Fibroblast of villous mesenchyme (primary cell): ENCODE measurements at regions not wholly inside any gene's neighbourhood (a gene's known extent, or its start where the extent isn't known, plus 50 kb on each side); places are given as distances from the start of the nearest gene placed in this dataset.

ENCODE experiments used
- DNase-seq: peaks from one replicate; pipeline ENCODE4 v3.0.0-alpha.2; 2010; ENCODE audit warnings: low read depth
- H3K4me3 ChIP-seq: 2 replicates; pipeline ENCODE4 v1.5.1; 2011; ENCODE audit warnings: low read depth, mild to moderate bottlenecking, low read length
- TF ChIP-seq, protein P1 (sequence below): IDR thresholded peaks from 2 replicates; pipeline ENCODE4 v1.5.1; 2012; ENCODE audit warnings: low read depth, mild to moderate bottlenecking, low read length; ENCODE audit not compliant: insufficient read depth

- no peak overlapping the region for H3K4me3 ChIP-seq
- no peak for DNase-seq
- TF ChIP-seq, protein P1, sequence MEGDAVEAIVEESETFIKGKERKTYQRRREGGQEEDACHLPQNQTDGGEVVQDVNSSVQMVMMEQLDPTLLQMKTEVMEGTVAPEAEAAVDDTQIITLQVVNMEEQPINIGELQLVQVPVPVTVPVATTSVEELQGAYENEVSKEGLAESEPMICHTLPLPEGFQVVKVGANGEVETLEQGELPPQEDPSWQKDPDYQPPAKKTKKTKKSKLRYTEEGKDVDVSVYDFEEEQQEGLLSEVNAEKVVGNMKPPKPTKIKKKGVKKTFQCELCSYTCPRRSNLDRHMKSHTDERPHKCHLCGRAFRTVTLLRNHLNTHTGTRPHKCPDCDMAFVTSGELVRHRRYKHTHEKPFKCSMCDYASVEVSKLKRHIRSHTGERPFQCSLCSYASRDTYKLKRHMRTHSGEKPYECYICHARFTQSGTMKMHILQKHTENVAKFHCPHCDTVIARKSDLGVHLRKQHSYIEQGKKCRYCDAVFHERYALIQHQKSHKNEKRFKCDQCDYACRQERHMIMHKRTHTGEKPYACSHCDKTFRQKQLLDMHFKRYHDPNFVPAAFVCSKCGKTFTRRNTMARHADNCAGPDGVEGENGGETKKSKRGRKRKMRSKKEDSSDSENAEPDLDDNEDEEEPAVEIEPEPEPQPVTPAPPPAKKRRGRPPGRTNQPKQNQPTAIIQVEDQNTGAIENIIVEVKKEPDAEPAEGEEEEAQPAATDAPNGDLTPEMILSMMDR, result no peak
Measured at GRCh38 chr22:47322854-47323253, 560.4 kb downstream of the TBC1D22A start.

- no peak for DNase-seq
- TF ChIP-seq, protein P1, result no peak
- H3K4me3 ChIP-seq, result no peak overlapping the region
Measured at GRCh38 chr22:47320560-47320959, 558.1 kb downstream of the TBC1D22A start.

DNA sequence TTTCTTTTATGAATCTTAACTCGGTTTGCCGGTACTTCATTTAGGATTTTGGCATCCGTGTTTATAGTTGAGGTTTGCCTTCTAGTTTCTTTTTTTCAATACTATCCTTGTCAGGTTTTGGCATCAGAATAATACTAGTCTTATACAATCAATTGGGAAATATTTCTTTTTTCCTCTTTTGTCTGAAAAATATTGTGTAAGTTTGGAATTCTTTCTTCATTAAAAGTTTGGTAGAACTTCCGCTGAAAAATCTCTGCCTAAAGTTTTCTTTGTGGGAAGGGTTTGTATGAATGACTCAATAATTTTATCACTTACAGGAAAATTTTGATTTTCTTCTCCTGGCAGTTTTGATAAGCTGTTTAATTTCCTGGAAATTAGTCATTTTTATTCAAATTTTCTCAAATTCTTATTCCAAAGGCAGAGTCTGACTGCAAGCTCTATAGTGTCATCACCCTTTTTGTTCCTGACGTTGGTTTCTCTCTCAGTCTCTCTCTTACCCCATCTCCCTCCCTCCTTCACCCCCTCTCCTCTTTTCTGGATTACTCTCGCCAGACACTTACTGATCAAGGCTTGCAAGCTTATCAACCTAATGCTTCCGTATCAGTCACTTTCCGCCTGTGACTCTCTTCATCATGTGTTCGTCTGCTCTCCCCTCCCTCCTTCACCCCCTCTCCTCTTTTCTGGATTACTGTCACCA lies 555.7 kb downstream of the TBC1D22A start:
- TF ChIP-seq, protein P1, result no peak
- DNase-seq, result no peak
- H3K4me3 ChIP-seq, result no peak overlapping the region

DNA sequence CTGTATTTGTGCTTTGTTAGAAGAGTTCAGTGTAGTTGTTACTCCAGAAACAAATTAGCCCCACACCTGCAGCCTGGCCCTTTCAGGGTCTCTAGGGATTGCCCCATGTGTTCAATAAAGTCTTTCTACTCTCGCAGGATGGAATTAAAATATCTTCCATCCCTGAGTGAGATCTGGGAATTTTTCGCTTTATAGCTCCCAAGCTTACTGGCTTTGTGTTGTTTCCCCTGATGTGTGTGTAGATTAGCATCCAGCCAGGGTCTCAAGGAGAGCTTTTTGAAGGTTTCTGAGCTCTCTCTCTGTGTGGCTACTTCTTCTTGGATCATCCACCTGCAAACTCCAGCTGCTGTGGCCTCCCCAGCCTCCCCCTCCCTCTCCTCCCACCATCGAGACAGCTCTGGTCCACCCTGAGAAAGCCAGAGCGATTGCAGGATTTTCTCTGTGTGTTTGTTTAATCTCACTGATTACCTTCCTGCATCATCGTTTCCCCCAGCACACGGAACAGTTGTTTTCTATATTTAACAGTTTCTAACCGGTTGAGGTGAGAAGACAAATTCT lies 553.5 kb downstream of the TBC1D22A start:
- no peak for DNase-seq
- TF ChIP-seq, protein P1, result no peak
- no peak overlapping the region for H3K4me3 ChIP-seq

GRCh38 chr22:47310601-47311000 lies 548.2 kb downstream of the TBC1D22A start:
- TF ChIP-seq, protein P1, result no peak
- DNase-seq, result no peak
- H3K4me3 ChIP-seq, result no peak overlapping the region

DNA sequence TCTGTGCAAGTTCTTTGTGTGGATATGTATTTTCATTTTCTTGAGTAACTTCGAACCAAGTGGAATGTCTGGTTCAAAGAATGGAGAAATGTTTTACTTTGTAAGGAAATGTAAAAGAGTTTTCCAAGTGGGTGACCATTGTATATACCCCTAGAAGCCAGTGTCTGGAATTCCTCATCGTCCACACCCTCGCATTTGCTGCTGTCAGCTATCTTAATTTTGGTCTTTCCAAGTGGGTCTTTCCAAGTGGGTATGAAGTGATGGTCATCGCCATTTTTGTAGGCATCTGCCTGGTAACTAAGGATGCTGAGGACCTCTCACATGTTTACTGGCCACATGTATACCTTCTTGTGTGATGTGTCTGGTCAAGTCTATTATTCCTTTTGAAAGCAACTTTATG lies 547.5 kb downstream of the TBC1D22A start:
- DNase-seq, result no peak
- no peak overlapping the region for H3K4me3 ChIP-seq
- TF ChIP-seq, protein P1, result no peak

- H3K4me3 ChIP-seq, result no peak overlapping the region
- no peak for DNase-seq
- TF ChIP-seq, protein P1, result no peak
Measured at GRCh38 chr22:47309476-47309875, 547.0 kb downstream of the TBC1D22A start.
